Upper lobe of left lung (tissue), 6 donors: ENCODE measurements at regions not wholly inside any gene's neighbourhood (a gene's known extent, or its start where the extent isn't known, plus 50 kb on each side); places are given as distances from the start of the nearest gene placed in this dataset.

Source experiments
- ATAC-seq, 2 donors: fragments of 200-7000 bp; cut with Tn5 transposase; one replicate each; pipeline ENCODE4 v1.9.1; 2022; ENCODE audit warnings: mild to moderate bottlenecking in 2 of 2, moderate library complexity in 2 of 2; ENCODE audit not compliant: low FRiP score in 2 of 2
- DNase-seq, 2 donors: peaks; one replicate each; pipeline ENCODE4 v3.0.0-alpha.2; 2019 to 2020
- H3K27ac ChIP-seq, 4 donors: fragments of 200-600 bp; sonication (generic); one replicate each; pipeline ENCODE4 v1.5.1; 2016 to 2019
- H3K27me3 ChIP-seq, 4 donors: fragments of 200-600 bp; sonication (generic); one replicate each; pipeline ENCODE4 v1.5.1; 2017 to 2019
- H3K36me3 ChIP-seq, 4 donors: fragments of 200-600 bp; sonication (generic); one replicate each; pipeline ENCODE4 v1.5.1; 2016 to 2019
- H3K4me1 ChIP-seq, 4 donors: fragments of 200-600 bp; sonication (generic); one replicate each; pipeline ENCODE4 v1.5.1; 2018 to 2019
- H3K4me3 ChIP-seq, 4 donors: fragments of 200-600 bp; sonication (generic); one replicate each; pipeline ENCODE4 v1.5.1; 2017 to 2019; ENCODE audit warnings: mild to moderate bottlenecking in 2 of 4, moderate library complexity in 1 of 4
- H3K9me3 ChIP-seq, 4 donors: fragments of 200-600 bp; sonication (generic); one replicate each; pipeline ENCODE4 v1.5.1; 2018 to 2019
- EP300 ChIP-seq, 4 donors: sonication (generic); formaldehyde crosslinking; IDR thresholded peaks; one replicate each; pipeline ENCODE4 v1.5.1; 2017; ENCODE audit warnings: antibody characterized with exemption in 4 of 4, control low read depth in 2 of 4
- POLR2A ChIP-seq, 4 donors: fragments of 450-650 bp; IDR thresholded peaks; one replicate each; pipeline ENCODE4 v1.5.1; 2016 to 2017; ENCODE audit warnings: antibody characterized with exemption in 4 of 4, mild to moderate bottlenecking in 2 of 4
- POLR2AphosphoS5 ChIP-seq, 2 donors: sonication (generic); formaldehyde crosslinking; IDR thresholded peaks; one replicate each; pipeline ENCODE4 v1.5.1; 2017; ENCODE audit warnings: antibody characterized with exemption in 2 of 2
- WGBS, 2 donors: methylation state at CpG; one replicate each; pipeline ENCODE4 v1.1.5; 2017 to 2018; 5-methylcytosine and 5-hydroxymethylcytosine counted together
- small RNA-seq, 4 donors: library from RNA; depleted of rRNA; stranded (forward); fragments of <200 nt; gene quantifications; one replicate each; pipeline ENCODE3, GENCODE V24; 2016
- TF ChIP-seq, protein P1 (sequence below), 6 experiments: fragments of 450-650 bp in 4 of 6; fragments of 200-600 bp in 2 of 6; sonication (generic) in 2 of 6; IDR thresholded peaks; one replicate each; pipeline ENCODE4 v1.5.1; 2016 to 2019; ENCODE audit warnings: antibody characterized with exemption in 6 of 6
- donor health status: DM: no; HTN: no; CAD: no; lungs with moderate emphysema.
- donor health status: DM: no; HTN: yes; CAD: no; lungs with severe emphysema.

DNA sequence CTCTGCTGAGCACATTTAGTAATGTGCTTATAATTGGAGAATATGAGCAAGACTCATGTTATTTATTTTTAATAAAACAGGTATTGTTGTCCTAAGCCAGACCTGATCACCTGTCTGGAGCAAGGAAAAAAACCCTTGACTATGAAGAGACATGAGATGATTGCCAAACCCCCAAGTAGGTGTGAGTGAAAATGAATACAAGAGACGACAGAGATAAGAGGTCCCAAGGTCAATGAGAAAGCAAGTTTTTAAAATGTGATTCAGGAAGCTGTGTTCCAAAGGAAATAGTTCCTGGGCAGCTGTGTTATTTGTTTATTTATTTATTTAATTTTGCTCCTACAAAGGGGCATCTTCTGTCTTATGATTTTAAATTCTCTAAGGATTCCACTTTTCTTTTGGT lies 83.1 kb downstream of the ZNF486 start:
- WGBS, 2 donors, result 19 to 21% methylated on average over 1 of the region's 1 CpG
- DNase-seq, result no peak
- H3K27ac ChIP-seq, result no peak overlapping the region

More for the DNA sequence above, 83.1 kb downstream of the ZNF486 start:
- H3K36me3 ChIP-seq, result no peaks in the 10 kb centered on the region
- no peak for ATAC-seq
- H3K4me3 ChIP-seq, result no peak overlapping the region
- no peak for TF ChIP-seq POLR2A (IDR thresholded peaks at IDR 0.05)
- TF ChIP-seq POLR2AphosphoS5 (IDR thresholded peaks at IDR 0.05), result no peak
- no peak for TF ChIP-seq EP300 (IDR thresholded peaks at IDR 0.05)
- TF ChIP-seq, protein P1, sequence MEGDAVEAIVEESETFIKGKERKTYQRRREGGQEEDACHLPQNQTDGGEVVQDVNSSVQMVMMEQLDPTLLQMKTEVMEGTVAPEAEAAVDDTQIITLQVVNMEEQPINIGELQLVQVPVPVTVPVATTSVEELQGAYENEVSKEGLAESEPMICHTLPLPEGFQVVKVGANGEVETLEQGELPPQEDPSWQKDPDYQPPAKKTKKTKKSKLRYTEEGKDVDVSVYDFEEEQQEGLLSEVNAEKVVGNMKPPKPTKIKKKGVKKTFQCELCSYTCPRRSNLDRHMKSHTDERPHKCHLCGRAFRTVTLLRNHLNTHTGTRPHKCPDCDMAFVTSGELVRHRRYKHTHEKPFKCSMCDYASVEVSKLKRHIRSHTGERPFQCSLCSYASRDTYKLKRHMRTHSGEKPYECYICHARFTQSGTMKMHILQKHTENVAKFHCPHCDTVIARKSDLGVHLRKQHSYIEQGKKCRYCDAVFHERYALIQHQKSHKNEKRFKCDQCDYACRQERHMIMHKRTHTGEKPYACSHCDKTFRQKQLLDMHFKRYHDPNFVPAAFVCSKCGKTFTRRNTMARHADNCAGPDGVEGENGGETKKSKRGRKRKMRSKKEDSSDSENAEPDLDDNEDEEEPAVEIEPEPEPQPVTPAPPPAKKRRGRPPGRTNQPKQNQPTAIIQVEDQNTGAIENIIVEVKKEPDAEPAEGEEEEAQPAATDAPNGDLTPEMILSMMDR (IDR thresholded peaks at IDR 0.05), result no peak
- H3K4me1 ChIP-seq, result peaks cover 0 to 10% (median 3%) of the 10 kb centered on the region in 4 donors
- no peaks in the 10 kb centered on the region for H3K9me3 ChIP-seq
- H3K27me3 ChIP-seq, result no peaks in the 10 kb centered on the region

Small RNA genes in the stretch of these regions (small RNA-seq; reads per million reads assigned to genes)
- 0.86 to 3.4 (median 1.2) reads per million in 4 donors for gene MIR1270
